B cell (primary cell): ENCODE measurements at regions not wholly inside any gene's neighbourhood (a gene's known extent, or its start where the extent isn't known, plus 50 kb on each side); places are given as distances from the start of the nearest gene placed in this dataset.

Source experiments
- ATAC-seq: fragments of 200-7000 bp; cut with Tn5 transposase; one replicate; pipeline ENCODE4 v1.10.0; 2021; ENCODE audit warnings: low read depth, mild to moderate bottlenecking, moderate number of reproducible peaks, moderate library complexity
- CTCF ChIA-PET: fragments of 350-600 bp; sonication (Branson Sonifier 250); formaldehyde crosslinking; loops from one replicate; lab custom pipeline; 2021; ENCODE audit warnings: antibody characterized with exemption, inconsistent platforms; lab: Charles Lee
- POLR2A ChIA-PET: fragments of 350-600 bp; sonication (Branson Sonifier 250); formaldehyde crosslinking; loops from one replicate; lab custom pipeline; 2021; ENCODE audit warnings: antibody characterized with exemption; lab: Charles Lee
- DNase-seq: peaks from one replicate; pipeline ENCODE4 v3.0.0; 2013
- H2AFZ ChIP-seq: 2 replicates; pipeline ENCODE4 v1.6.1; 2012; ENCODE audit warnings: mild to moderate bottlenecking, low read depth, low read length; ENCODE audit not compliant: insufficient read depth, poor library complexity, severe bottlenecking
- H3K27ac ChIP-seq, 2 donors: 1 replicate in 1 of 2; 2 replicates in 1 of 2; pipeline ENCODE4 v1.5.1; 2012 to 2013; ENCODE audit warnings: low read length in 2 of 2, mild to moderate bottlenecking in 2 of 2, moderate library complexity in 1 of 2
- H3K27me3 ChIP-seq, 4 experiments: fragments of 200-600 bp in 1 of 4; sonication (generic) in 1 of 4; replicated peaks in 1 of 4; 1 replicate in 2 of 4; 2 replicates in 2 of 4; pipeline versions ENCODE4 v1.6.1 to v1.7.0; 2013 to 2016; ENCODE audit warnings: low read length in 3 of 4, mild to moderate bottlenecking in 2 of 4, mixed read lengths in 1 of 4, moderate library complexity in 1 of 4; ENCODE audit not compliant: insufficient read depth in 4 of 4, control insufficient read depth in 3 of 4; ENCODE audit errors: control extremely low read depth in 1 of 4
- H3K36me3 ChIP-seq, 2 experiments: replicated peaks in 1 of 2; 1 replicate in 1 of 2; 2 replicates in 1 of 2; pipeline versions ENCODE4 v1.6.1 to v1.7.1; 2013; ENCODE audit warnings: low read length in 1 of 2; ENCODE audit not compliant: insufficient read depth in 2 of 2, control insufficient read depth in 1 of 2; ENCODE audit errors: control extremely low read depth in 1 of 2, extremely low read depth in 1 of 2
- H3K4me1 ChIP-seq, 2 donors: fragments of 200-600 bp in 1 of 2; sonication (generic) in 1 of 2; 1 replicate in 1 of 2; 2 replicates in 1 of 2; pipeline versions ENCODE4 v1.5.1 to v1.6.1; 2013 to 2017; ENCODE audit warnings: low read length in 2 of 2; ENCODE audit not compliant: control insufficient read depth in 2 of 2, insufficient read depth in 2 of 2
- H3K4me2 ChIP-seq: replicated peaks from 2 replicates; pipeline ENCODE3; 2012; ENCODE audit warnings: mild to moderate bottlenecking, low read depth, low read length; ENCODE audit not compliant: poor library complexity, severe bottlenecking
- H3K4me3 ChIP-seq, 5 experiments: fragments of 200-600 bp in 1 of 5; sonication (generic) in 1 of 5; 1 replicate in 3 of 5; 2 replicates in 2 of 5; pipeline versions ENCODE4 v1.5.1 to v1.7.0; 2011 to 2016; ENCODE audit warnings: low read length in 4 of 5, mild to moderate bottlenecking in 4 of 5, low read depth in 2 of 5, control low read depth in 1 of 5, moderate library complexity in 1 of 5; ENCODE audit not compliant: insufficient read depth in 1 of 5; ENCODE audit errors: control extremely low read depth in 1 of 5, extremely low read depth in 1 of 5
- H3K79me2 ChIP-seq: fragments of 200-600 bp; sonication (generic); one replicate; pipeline ENCODE4 v1.6.0; 2016; ENCODE audit warnings: low read length; ENCODE audit not compliant: control insufficient read depth, insufficient read depth
- H3K9ac ChIP-seq: fragments of 200-600 bp; sonication (generic); 2 replicates; pipeline ENCODE4 v1.6.1; 2017; ENCODE audit warnings: mild to moderate bottlenecking, low read length, moderate library complexity
- H3K9me3 ChIP-seq, 3 donors: one replicate each; pipeline versions ENCODE4 v1.6.1 to v1.7.1; 2013; ENCODE audit warnings: low read length in 2 of 3; ENCODE audit not compliant: control insufficient read depth in 2 of 3, insufficient read depth in 1 of 3; ENCODE audit errors: control extremely low read depth in 1 of 3
- H4K20me1 ChIP-seq: 2 replicates; pipeline ENCODE4 v1.6.0; 2012; ENCODE audit warnings: mild to moderate bottlenecking, low read length; ENCODE audit not compliant: insufficient read depth, control insufficient read depth, poor library complexity, severe bottlenecking
- H3K27ac Mint-ChIP-seq: one replicate; pipeline ENCODE4 v1.8.0; 2021; ENCODE audit warnings: mixed read lengths
- H3K27me3 Mint-ChIP-seq: one replicate; pipeline ENCODE4 v1.8.0; 2021; ENCODE audit warnings: mixed read lengths
- H3K4me1 Mint-ChIP-seq: one replicate; pipeline ENCODE4 v1.8.0; 2021; ENCODE audit warnings: mixed read lengths
- H3K4me3 Mint-ChIP-seq: one replicate; pipeline ENCODE4 v1.8.0; 2021; ENCODE audit warnings: mixed read lengths
- H3K9me3 Mint-ChIP-seq: one replicate; pipeline ENCODE4 v1.8.0; 2022; ENCODE audit warnings: mixed read lengths; ENCODE audit not compliant: insufficient read depth
- EZH2 ChIP-seq: IDR thresholded peaks from 2 replicates; pipeline ENCODE4 v1.6.1; 2012; ENCODE audit warnings: borderline replicate concordance, low read depth, mild to moderate bottlenecking, moderate library complexity, low read length; ENCODE audit not compliant: insufficient read depth, poor library complexity, severe bottlenecking
- WGBS: methylation state at CpG from one replicate; pipeline ENCODE4 v1.1.5; 2013; ENCODE audit warnings: missing lambda C conversion rate; ENCODE audit not compliant: insufficient coverage; 5-methylcytosine and 5-hydroxymethylcytosine counted together
- intact Hi-C: fragments of 100-400 bp; cut with micrococcal nuclease; formaldehyde crosslinking; loops from one replicate; pipeline ENCODE4 v1.10.0; 2022
- TF ChIP-seq, protein P1 (sequence below): fragments of 200-600 bp; IDR thresholded peaks from one replicate; pipeline ENCODE4 v1.8.0; 2022; ENCODE audit warnings: antibody characterized with exemption, mild to moderate bottlenecking

DNA sequence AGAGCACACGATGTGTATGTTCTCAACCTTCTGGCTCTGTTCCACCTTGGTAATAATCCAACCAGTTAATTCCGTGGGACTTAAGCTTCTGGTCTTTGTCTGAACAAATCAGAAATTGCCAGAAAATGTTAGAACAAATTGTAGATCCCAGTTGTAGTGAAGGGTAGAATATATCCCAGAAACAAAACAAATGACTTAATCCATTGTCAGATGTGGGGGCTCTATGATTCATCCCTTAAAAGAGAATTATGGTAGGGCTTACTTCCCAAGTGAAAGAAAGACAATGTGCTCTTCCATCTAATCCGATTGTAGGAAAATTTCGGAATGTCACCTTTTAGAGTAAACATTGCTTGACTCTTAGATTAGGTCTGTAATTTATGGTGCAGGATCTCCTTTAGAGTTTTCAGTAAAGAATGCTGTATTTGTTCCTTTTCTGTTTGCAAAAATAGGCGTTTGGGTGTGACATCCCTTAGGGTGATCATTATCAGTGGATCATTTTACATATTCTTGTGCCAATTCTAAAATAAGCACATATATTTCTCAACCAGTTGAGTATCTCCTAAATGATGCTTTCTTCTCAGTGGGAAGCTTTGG is 234.5 kb upstream of the ZNF217 start:
- H3K4me2 ChIP-seq: peak overlapping the region; percentile 69
- H3K27me3 Mint-ChIP-seq: no peaks in the 10 kb centered on the region
- no peaks in the 10 kb centered on the region for H3K36me3 ChIP-seq
- peak overlapping the region; percentile 88 for H3K4me3 Mint-ChIP-seq
- peak overlapping the region; percentile 98 for H3K27ac Mint-ChIP-seq
- no peak for DNase-seq
- H3K9me3 Mint-ChIP-seq: peaks cover 3% of the 10 kb centered on the region
- no peak for TF ChIP-seq EZH2
- TF ChIP-seq, protein P1, sequence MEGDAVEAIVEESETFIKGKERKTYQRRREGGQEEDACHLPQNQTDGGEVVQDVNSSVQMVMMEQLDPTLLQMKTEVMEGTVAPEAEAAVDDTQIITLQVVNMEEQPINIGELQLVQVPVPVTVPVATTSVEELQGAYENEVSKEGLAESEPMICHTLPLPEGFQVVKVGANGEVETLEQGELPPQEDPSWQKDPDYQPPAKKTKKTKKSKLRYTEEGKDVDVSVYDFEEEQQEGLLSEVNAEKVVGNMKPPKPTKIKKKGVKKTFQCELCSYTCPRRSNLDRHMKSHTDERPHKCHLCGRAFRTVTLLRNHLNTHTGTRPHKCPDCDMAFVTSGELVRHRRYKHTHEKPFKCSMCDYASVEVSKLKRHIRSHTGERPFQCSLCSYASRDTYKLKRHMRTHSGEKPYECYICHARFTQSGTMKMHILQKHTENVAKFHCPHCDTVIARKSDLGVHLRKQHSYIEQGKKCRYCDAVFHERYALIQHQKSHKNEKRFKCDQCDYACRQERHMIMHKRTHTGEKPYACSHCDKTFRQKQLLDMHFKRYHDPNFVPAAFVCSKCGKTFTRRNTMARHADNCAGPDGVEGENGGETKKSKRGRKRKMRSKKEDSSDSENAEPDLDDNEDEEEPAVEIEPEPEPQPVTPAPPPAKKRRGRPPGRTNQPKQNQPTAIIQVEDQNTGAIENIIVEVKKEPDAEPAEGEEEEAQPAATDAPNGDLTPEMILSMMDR: no peak
- peaks cover 64% of the 10 kb centered on the region for H3K4me1 Mint-ChIP-seq
- intact Hi-C loops: loop anchor here (2.0 to 5.0 kb wide), 2 partner anchors 77 to 236 kb away; partner anchors contain the start of gene ZNF217
- POLR2A ChIA-PET: interaction anchor here (0.8 to 0.9 kb wide), 2 partner anchors 11 to 236 kb away, joined by 3 to 4 read pairs; no protein-coding TSS in a partner anchor
- H2AFZ ChIP-seq: peak overlapping the region; percentile 82
- peak overlapping the region; percentile 83 to 93 for H3K27ac ChIP-seq
- CTCF ChIA-PET: interaction anchor here (0.6 to 1.3 kb wide), 5 partner anchors 11 to 99 kb away, joined by 3 to 4 read pairs (median 4); no protein-coding TSS in a partner anchor
- H3K4me1 ChIP-seq: peaks cover 49 to 55% of the 10 kb centered on the region in 2 donors
- no peaks in the 10 kb centered on the region for H3K79me2 ChIP-seq
- ATAC-seq: no peak
- peak overlapping the region in 2 of 5 experiments; percentile 37 to 50 for H3K4me3 ChIP-seq
- no CpG with 5 or more reads among the region's 5 CpGs for WGBS
- no peaks in the 10 kb centered on the region for H3K27me3 ChIP-seq
- H3K9me3 ChIP-seq: no peaks in the 10 kb centered on the region
- no peaks in the 10 kb centered on the region for H4K20me1 ChIP-seq
- H3K9ac ChIP-seq: peak overlapping the region; percentile 57
